GM18498 (cell line): ENCODE measurements at regions not wholly inside any gene's neighbourhood (a gene's known extent, or its start where the extent isn't known, plus 50 kb on each side); places are given as distances from the start of the nearest gene placed in this dataset.

ENCODE experiments used
- ATAC-seq: cut with Tn5 transposase; IDR thresholded peaks from one replicate; pipeline ENCODE4 v1.9.1; 2021; ENCODE audit warnings: mild to moderate bottlenecking, moderate library complexity; ENCODE audit not compliant: unreplicated experiment

DNA sequence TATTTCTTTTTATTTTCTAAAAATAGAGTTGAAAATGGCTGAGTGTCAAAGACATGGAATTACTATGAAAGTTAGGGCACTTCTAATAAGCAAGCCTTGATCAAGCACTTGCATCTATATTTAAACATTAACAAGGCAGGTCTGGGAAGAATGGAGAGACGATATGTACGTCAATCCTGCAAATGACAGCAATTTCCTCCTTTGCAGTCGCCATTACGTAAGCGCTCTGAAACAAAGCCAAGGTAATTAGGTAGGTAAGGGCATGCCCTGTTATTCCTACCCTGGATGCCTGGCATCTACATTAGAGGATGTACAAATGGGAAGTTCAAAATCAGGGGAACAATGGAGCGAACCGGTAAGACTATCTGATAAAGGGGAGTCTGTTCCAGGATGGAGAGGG lies 664.0 kb upstream of the ARGLU1 start:
- ATAC-seq = no peak

DNA sequence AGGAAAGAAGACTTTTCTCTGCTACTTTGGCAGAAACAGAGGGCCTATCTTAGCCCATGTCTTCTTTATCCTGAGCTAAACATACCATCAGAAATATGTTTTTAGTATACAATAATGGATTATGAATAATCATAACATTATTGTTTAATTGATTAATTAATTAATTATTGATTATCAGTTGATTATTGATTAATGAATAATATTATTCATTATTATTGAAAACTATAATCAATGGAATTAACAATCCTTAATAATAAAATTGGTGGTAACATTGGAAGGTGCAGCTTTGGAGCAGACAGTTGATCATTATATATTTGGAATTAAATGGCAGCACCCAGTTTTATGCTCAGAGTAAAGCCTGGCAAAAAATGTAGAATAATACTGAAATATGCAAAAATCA lies 655.9 kb upstream of the ARGLU1 start:
- no peak for ATAC-seq

DNA sequence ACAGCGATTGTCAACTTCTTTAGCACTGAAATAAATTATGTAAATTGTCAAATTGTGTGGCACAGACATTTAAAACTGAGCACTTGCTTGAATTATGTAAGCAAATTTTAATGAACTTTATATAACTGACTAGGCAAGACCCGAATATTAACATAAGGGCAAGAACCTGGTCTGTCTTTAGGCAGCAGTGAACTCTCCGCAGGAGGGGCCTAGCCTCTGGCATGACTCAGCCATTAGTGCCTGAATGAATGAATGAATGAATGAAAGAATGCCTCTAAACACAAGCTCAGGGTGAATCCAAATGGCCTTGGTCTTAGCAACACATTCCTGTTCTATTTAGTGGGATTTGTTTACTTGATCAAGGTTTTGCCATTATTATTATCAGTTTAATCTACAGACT lies 654.7 kb upstream of the ARGLU1 start:
- no peak for ATAC-seq

DNA sequence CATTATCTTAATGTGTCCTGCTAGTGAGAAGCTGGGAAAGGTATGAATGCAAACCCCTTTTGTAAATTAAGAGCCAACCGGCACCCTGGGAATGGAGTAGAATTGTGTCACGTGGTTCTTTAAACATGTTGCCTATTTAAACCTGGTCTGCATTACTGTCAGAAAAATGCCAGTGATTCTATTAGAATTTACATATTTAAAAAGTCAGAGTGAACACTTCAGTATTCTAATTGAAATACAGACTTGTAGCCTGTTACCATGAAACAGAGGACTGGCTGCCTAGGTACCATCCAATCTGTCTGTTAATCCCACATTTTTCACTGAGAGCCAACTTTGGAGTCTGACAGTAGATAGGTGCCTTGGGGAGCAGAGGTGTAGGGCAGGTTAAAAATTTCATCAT lies 652.3 kb upstream of the ARGLU1 start:
- no peak for ATAC-seq

DNA sequence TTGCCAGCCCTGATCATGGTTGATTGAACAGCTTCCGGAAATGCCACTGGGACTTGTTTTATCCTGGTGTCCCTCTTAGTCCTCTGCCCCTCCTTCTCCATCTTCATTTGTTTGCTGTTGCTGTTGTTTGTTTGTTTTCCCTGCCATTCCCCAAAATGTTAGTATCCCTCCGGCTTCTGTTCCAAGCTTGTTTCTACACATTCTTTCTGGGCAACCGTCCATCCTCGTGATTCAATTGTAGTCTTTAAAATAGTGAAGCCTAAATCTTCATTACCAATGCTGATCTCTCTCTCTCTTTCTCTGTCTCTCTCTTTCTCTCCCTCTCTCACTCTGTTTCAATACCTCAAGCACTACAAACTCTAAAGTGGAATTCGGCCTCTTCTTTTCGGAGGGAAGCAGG lies 649.3 kb upstream of the ARGLU1 start:
- ATAC-seq = no peak

DNA sequence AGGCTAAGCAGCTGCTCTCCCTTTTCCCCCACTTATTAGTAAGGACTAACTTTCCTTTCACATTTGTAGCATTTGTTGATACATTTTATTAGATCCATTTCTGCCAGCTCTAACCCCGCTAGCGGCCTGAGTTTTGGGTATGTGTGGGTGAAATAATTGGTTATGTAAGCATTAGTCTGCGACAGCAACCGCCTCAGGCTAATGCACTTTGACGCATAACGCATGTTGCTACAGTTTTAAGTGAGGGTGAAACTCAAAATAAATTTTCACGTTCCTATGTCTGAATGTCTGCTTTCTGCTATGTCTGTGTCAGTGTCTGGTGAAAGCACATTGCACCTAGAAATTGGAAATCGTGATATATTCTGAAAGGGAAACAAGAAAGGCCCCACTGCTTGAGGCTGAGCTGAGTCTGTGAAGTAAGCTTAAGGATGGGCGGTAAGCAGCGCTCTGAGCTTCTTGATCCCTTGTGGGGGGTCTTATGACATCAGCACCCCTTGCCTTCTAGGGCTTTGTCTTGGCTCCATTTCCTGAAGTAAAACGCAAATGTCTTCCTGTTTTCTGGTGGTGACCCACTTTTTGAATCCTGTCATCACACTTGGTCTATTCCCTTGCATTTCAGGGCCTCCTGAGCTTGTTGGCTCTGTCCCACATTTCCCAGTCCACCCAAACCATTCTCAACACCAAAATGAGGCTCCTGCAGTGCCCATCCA lies 648.3 kb upstream of the ARGLU1 start:
- ATAC-seq = no peak

DNA sequence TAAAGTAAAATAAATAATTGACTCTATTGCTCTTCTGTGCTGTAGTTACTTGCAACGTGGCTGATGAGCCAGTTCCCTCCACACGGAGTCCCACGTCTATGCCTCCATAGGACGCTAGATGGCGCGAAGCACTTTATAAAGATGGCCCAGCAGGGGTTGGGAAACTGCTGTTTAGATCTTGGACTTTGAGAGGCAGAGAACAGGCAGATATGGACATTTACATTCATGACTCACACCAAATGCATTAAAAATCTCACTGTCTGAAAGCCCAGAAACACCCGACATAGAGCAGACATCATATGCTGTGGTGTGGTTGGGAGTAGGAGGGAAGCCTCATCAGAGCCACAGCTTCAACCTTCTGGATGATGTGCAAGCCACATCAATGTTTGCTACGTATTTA lies 643.1 kb upstream of the ARGLU1 start:
- peak; percentile 93 for ATAC-seq

DNA sequence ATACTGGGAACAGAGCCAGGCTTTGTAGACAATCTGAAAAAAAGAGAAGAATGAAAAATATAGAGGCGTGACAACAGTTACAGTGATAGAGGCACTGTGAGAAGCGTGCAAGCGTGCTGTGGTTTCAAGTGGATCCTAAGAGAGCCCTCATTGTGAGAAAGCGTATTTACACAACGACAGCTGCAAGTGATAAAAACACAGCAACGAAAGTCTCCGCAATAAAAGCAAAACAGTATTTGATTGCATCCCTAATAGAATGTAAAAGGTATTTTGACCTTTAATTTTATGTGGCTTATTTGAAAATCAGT lies 642.7 kb upstream of the ARGLU1 start:
- no peak for ATAC-seq

DNA sequence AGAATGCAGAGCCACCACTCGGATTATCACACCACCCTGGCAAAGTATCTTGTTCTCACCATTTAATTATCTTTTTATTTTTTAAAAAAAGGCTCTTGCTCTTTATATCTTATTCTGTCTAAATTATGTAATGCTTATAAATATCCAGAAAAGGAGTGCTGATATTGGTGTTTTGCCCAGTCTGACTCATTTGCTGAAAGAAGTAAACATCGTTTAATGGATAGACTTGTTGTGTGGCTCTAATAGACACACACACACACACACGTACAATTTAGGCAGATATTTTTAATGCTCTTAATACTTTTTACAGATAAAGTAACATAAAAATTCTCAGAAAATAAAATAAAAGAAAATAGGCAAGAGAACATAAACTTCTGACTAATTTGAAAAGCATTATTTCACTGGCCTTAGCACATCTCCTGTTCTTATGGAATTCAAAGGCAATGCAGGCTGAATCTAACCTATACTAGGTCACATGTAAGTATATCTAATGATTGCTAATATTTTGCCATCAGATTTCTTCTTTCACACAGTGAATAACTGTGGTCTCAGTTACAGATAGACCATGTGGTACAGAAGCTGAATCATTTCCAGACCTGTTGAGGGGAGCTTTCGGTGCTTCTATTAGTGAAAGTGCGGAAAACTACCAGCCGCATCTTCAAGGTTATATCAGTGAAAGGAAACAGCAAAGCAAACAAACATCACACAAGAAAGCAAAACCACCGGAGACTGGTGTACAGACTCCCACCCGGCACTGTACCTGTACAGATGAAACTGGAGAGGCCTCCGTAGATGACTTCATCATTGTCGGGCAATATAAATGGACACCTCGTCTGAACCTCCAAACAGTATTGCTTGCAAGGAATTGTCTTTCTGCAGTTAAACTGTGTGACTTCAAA lies 642.1 kb upstream of the ARGLU1 start:
- ATAC-seq = no peak

DNA sequence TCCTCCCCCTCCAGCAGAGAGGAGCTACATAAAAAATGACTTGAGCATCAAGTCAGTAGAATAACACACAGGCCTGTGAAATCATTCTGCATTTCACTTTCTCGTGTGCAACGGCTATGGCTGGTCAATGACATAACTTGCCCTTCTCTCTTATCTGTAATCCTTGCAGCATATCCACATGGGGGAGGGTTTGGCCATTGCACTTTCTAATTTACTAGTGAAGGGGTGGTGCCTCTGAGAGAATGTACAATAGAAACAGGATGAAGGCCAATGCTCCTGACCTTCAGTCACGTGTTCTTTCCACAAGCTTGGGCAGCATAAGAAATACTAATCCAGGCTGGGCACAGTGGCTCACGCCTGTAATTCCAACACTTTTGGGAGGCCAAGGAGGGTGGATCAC lies 641.0 kb upstream of the ARGLU1 start:
- no peak for ATAC-seq

DNA sequence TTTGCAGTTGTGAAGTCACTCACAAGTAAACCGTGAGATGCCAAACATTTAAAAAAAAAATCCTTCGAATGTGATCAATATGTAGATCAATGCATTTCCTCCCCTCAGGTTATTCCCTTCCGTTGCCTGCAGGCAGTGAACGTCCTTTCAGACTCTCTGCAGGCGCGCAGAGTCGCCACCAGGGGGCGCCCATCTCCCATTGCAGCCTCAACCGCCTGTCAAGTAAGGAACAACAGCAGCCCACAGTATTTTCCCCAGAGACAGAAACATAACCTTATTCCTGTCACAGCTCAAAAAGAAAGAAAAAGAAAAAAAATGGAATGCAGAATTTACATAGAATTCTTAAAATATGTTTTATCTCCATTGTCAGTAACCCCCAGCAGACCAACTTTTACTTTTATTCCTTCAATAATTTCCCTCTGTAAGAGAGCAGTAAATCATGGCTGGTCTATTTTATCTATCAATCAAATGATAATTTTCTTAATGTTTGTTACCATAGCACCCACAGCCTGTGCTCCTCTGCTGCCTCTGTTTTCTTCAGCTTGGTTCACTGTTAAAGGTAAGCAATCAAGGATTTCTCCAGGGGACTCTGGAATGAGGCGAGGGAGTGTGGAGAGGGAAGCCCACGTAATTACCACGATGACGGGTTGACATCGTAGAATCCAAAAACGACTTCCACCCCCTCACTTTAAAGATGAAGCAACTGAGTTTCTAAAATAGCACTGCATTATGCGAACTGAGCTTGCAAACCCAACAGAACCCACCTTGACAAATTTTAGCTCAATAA lies 637.6 kb upstream of the ARGLU1 start:
- ATAC-seq = peak; percentile 97

DNA sequence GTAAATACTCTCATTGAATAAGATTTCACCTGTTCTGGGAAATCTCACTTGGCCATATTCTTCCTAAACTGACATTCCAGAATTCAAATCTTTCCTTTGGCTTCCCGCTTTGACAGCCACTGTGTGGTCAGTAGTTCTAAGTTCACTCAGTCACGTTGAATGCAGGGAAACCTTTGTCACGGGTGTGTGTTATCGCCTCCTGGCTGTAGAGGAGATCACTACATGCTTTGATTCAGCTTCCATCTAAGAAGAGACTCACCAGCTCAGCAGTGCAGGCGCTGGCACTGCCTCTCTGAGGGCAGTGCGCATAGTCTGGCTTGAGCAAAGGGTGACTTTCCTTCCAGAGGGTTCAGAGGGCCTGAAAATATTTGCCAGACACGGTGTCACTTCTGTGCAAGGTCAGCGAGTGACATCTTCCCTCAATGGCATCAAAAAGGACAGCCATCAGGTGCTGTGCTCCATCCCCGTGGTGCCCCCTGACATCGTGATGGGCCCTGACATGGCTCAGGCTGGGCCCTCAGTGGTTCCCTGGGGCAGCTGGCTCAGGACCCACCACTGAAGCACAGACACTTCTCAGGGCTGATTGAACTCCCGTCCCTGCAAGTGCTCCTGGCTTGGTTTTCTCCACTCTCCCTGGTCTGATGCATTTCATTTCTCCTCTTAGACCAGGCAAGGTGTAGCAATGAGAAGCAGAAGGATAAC lies 635.4 kb upstream of the ARGLU1 start:
- ATAC-seq = peak; percentile 48

DNA sequence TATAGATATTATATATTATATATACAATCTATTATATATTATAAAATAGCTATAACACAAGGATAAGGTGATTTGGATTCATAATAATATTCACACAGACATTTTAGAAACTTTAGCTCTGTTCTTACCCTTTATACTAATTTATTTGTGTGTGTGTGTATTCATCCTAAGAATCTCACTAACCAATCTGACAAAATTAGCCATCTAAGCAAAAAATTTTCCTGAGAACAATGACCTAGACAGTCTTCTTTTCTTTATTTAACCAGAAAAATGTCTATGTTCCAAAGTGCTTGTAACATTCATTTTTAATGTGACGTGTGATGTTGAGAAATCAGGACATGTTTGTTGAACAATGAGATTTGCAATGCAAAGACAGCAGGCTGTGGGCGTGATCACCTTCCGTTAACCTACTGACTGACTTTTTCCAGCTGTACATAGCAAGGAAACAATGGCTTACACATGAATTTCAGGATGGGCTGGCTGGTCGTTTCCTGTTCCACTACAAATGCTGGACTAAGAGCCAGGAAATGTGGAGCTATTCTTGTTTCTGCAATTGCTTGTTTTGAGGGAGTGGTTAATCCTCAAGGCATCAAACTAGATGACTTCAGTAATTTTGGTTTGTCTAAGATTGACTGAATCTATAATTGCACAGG lies 634.6 kb upstream of the ARGLU1 start:
- no peak for ATAC-seq

DNA sequence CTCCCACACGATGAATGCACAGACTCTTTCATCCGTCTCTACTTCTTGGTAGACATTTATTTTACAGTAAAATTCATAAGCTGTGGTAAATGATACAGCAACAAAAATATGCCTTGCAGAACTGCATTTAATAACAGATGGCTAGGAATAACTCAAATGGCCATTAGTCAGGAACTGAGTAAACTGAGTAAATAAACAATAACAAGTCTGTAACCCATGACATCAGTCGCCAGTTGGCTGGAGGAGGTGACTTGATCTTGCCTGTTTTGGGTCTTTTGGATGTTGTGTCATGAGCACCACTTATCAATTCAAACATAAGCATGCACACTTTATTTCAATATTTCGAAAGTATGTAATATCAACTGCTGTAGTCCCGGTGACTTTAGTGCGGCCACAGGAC lies 632.6 kb upstream of the ARGLU1 start:
- ATAC-seq = no peak

DNA sequence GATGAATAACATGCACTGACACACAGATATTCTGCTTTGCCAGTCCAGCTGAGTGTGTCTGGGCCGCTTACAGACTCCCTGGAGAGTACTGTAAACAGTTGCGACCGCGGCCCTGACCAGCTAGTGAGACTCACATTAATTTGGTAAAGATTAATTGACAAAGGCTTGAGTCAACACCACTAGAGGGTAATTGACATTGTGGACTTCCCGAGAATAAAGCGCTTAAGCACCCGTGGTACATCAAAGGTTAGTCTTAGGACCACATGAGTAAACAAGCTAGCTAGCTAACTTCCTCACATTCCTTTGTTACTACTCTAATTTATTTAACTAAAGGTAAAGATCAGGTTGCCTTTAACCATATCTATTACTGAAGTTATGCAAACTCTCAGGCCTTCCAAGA lies 624.4 kb upstream of the ARGLU1 start:
- no peak for ATAC-seq

DNA sequence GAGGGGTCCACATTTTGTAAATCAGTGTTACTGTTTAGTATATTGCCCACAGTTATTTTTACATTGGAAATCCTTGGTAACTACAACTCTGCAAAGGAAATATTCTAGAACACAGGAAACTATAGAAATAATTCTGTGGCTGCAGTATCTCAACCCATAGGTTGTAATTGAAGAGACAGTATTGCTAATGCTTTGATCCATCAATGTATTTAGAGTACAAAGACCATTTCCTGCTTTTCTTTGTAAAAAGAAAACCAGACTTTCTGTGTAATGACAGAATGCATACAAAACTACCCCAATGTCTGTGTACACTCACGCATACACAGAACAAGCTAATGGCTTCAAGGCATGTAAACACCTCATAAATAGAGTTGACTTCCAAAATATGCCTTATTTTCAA lies 622.1 kb upstream of the ARGLU1 start:
- no peak for ATAC-seq

DNA sequence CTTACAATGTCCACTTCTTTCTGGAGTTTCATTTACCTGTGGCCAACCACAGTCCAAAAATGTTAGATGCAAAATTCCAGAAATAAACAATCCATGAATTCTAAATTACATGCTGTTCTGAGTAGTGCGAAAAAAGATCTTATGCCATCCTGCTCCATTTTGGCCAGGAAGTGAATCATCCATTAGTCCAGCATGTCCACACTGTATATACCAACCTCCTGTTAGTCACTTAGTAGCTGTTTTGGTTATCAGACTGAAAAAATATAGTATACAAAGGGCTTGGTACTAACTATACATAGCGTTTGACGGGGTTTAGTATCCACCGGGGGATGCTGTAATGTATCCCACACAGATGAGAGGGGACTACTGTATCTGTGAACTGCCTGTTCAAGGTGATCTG lies 618.0 kb upstream of the ARGLU1 start:
- ATAC-seq = no peak

DNA sequence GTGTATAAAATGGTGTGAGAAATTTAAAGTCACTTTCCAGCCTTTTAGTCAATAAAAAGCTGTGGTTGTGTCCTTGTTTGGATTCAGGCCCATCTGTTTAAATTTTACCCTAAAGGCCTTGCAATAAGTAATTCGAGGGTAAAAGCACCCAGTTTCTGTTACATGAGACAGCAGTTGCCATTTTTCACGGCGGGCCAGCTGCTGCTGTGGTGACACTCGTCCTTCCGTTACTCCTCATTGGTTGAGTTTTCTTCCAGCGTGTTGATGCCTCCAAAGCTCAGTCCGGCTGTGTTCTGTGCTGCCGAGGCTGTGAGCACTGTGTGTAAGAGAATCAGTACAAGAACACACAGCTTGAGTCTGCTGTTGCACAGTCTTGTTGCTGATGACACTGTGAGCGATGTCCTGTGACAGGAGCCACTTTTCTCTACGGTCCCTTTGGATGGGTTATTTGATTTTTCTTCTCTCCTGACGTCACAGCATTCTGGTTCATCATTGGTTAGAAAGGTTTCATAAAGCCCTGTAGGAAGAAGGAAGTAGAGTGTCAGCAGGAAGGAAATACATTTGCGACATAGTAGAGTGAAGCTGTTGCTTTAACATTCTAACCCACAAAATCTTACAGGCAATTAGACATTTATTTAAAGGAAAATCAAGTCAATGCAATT lies 602.5 kb upstream of the ARGLU1 start:
- no peak for ATAC-seq

DNA sequence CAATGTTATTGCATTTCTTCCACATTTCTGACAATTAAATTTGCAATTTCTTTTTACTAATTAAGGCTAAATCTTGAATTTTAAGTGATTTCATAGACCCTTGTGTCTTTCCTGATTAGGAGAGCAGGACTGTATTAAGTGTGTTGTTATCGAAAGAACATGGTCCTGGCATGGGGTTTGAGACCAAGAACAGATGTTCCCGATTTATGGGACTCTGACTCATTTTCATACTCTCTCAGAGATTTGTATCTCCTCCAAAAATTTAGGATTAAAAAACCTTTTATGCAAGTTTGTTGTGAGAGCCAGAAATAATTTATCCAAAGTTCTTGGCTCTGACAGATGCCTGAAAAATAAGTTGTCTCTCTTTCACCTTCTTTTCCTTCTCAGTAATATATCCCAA lies 589.3 kb upstream of the ARGLU1 start:
- no peak for ATAC-seq

DNA sequence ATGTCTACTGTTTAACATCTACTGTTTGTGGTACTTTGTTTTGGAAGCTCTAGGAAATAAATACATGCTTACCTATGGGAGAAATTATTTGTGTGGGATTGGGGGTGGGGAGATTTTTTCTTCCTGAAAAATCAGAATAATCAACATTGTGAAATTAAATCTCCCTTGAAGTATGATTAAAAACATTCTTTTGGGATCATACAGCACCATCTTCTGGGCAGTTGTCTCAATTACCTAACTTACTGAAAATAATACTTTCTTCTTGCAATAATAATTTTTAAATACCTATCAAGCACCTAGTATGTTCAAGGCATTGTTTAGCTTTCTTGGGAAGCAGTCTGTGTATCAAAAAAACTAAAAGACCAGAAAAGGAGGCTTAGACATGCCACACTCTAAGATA lies 576.5 kb upstream of the ARGLU1 start:
- ATAC-seq = no peak
